Bone marrow (tissue), 2 donors: ENCODE measurements at regions not wholly inside any gene's neighbourhood (a gene's known extent, or its start where the extent isn't known, plus 50 kb on each side); places are given as distances from the start of the nearest gene placed in this dataset.
"Not testable (repeated sequence)": the region's sequence is repeated elsewhere in the genome, so short reads cannot be mapped to it uniquely, and the experiment has no call there.

Experiments
- DNase-seq, 2 donors: peaks; one replicate each; lab custom pipeline; 2025; lab: John Stamatoyannopoulos, UW

DNA sequence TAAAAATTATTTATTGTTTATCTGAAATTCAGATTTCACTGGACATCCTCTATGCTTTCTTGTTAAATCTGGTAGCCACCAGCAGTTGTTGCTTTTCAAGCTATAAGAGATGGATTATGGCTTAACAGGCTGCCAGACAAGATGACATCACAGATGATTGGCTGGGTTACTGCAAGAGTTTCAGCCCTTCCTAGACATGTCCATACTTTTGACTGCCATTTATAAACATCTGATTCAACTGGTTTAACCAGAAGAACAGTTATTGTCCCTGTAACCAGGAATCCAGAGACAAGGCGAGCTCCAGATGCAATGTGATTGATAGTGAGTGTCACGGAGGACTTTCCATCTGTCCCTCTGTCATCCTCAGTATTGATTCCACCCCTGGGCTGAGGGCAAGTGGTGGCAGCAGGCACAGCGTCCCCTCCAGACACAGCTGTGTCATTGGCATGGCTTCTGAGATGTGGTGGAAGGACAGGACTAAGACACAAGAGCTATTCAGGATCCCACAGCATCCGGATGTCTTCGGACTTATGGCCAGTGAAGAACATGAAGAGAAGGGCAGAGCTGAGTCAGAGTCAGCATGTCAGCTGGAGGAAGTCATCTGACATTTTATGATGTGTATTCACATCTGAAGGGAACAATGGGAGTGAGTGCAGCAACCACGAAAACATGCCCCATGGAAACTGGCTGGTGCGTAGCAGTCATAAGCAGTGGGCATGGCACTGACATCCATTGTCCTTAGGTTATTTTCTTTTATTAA lies 284.5 kb upstream of the CDYL start:
- DNase-seq, result no peak

DNA sequence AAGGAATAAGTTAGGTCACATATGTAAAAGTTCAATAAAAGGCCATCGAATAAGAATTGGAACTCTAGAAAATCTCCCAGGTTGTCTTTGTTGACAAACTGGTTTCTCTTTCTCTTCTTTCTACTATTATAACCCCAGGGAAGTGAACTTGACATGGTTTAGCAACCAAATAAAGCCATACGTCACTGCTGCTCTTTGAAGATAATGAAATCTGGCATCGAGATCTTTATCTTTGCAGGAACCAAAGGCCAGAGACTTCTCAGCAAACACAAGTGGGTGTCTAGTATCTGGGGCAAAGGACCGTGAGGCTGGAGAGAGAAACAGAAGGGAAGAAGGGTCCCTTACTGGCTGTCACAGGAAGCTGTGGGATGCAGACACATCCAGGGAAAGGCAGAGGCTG lies 286.7 kb upstream of the CDYL start:
- no peak for DNase-seq

DNA sequence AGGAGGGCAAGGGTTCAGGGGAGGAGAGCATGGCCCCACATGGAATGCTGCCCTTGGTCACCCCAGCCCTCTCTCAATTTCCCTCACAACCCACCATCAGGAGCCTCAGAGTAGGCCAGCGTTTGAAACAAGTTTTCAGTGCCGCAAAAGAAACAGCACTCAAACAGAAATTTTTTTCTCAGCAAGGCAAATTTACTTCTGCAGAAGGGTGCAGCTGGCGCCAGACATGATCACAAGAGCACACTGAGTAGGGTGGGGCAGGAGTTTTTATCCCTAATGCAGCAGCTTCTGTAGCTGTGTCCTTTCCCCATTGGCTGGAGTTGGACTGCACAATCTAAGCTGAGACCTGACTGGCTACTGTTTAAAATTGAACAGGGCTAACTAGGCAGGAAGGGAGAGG lies 287.8 kb upstream of the CDYL start:
- no peak for DNase-seq

DNA sequence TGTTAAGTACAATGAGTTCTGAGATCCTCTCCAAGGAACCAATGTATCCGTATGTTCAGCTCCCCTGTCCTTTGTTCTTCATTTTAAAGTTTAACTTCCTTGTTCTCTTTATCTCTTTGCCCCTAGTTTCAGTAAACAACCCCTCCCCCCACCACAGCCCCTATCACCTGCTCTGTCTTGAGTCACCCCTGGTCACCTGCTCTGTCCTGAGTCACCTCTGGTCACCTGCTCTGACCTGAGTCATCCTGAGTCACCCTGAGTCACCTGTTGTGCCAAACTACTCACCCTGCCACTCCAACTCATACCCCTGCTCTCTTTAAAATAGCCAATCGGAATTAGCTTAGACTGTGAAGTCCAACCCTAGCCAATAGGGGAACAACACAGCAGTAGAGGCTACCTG lies 288.7 kb upstream of the CDYL start:
- DNase-seq, result no peak

DNA sequence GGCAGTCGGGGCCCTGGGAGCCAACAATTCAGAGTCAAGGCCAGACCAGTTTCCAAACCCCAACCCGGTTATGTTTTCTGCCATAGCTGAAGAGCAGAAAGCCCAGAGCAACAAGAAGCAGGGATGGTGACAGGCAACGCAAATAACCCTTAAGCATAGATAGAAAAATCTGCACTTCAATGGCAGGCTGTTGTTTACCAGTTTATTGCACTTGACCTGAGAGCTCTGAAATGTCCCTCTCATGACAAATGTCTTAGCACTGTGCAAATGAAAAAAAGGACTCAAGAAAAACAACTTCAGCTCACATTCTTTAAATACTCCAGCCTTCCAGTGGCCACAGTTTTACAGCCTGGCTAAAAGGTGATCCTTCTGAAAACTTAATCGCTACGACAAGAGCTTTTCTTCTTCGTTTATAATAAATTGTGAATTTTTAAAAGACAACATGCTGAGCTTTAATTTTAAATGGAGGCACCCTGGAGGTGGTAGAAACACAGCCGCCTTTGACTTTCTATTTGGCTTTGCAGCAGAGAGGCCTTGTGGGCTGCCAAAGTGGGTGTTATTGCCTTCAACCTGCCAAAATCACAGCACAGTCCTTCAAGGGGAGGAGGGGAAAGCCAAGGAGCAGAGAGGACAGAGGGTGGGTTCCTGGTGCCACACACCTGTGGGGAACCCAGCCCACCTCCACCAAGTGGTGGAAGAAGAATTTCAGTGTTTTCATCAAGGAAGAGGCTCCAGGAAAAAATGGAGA lies 289.5 kb upstream of the CDYL start:
- no peak for DNase-seq

DNA sequence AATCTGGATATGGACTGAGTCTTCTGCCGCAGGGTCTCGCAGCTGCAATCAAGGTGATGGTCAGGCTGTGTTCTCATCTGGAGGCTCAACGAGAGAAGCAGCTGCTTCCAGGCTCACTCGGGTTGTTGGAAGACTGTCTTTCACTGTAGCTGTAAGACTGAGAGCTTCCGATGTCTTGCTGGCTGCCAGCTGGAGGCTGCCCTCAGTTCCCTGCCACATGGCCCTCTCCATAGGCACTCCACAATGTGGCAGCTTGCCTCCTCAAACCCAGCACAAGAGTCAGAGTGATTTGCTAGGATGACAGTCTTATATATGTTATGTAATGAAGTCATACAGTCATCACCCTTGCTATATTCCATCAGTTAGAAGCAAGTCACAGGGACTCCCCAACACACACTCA lies 290.5 kb upstream of the CDYL start:
- DNase-seq, result no peak

DNA sequence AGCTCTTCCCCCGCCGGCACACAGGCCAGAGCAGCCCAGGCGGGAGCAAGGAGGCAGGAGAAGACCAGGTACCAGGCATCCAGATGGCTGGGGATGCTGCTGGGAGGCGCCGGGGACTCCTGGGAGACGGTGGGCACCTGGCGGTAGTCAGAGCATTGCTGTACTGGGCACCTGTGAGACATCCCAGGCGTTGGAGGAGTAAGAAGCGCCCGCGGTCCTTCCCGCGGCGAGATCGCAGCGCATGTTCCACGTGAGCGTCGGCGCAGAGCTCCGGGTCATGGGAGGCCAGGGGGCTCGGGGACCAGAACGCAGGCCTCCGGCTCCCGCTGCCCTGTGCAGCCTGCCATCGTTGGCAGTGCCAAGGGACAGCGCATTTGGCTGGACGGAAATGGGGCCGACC lies 293.7 kb upstream of the CDYL start:
- no peak for DNase-seq

DNA sequence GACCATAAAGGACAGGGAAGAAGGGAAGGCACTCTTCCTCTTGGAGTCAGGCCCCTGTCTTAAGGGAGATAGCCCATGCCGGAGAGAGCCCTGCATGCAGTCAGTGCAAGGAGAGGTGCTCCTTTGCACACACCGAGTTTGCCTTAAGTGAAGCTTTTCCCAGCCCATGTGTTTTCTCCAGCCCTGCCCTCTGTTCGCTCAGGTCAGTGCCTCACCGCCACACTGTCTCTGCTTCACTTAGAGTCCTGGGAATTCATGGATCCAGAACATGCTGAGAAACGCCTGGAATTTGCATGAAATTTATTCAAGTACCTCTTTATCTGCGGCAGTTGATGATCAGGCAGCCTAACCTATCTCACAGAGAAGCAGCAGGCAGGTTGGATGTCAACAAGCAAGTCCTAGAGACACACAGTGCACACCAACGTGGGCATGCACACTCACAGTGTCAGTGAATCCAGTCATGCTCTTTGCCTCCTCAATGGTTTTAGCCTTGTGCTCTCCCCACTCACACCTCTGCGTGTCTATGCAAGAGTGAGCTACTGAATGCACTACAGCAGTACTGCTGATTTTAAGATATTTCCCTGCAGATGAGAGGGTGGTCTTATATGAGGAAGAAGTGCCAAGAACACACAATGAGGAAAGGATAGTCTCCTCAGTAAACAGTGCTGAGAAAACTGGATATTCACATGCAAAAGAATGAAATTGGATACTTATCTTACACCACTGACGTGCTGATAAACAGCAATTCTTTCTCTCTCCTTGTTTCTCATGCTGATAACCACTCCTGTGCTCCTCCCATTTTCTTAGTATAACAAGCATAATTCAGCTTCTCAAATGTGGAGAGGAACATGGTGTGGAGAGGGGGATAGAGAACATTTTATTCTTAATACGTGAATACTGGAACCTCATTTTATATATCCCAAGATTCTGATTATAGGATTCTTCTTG lies 295.1 kb upstream of the CDYL start:
- no peak for DNase-seq

DNA sequence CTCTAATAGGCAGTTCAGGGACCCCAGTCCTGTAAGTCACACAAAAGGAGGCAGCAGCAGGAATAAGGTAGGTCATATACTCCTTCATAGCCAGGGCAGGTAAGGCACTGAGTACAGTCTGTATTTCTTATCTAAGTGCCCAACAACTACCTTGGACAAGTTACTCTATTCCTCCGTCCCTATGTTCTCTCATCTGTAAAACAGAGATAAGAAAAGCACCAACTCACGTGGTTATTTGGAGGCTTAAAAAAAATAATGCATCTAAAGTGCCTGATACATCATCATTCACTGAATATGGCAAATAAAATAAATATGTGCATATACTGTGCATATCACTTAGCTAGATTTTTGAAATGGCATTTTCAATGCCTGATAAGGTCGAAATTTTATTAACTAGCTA lies 298.1 kb upstream of the CDYL start:
- no peak for DNase-seq

DNA sequence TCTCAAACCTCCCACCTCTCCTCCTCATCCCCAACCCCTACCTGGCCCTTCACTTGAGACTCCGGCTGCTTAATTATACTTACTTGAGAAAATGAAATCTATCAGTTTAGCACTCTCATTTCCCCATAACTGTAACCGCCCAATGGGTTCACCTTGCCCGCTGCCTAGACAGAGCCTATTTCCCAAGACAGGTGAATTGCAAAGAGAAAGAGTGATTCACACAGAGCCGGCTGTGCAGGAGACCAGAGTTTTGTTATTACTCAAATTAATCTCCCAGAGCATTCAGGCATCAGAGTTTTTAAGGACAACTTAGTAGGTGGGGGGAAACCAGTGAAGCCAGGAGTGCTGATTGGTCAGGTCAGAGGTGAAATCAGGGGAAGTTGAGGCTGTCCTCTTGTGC lies 301.4 kb upstream of the CDYL start:
- DNase-seq, result no peak

DNA sequence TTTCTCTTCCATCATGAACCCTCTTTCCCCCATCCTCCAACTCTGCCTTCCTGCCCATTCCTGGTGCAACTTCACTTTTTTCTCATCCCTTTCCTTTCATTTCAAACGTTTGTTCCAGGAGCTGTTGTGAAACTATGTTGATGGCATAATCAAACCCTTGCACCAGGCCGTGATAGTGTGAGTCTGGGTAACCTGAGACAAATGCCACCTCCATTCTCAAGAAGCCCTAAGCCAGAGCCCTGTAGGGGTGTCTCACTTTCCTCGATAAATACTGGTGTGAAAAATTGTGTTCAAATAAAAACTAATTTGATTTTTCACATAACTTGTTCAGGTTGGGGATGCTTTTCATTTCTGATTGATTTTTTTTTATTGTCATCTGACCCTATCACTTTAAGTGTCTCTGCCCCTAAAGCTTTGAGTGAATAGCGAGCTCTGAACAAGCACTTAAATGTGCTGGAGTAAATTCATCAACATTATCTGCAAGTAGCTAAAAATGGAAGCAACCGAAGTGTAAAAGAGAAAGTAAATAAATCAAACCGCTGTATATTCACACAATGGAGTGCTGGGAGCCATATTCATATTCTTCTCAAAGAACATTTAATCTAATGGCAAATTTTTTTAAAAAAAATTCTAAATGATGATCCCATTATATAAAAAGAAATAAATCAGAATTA lies 303.1 kb upstream of the CDYL start:
- DNase-seq, result no peak

DNA sequence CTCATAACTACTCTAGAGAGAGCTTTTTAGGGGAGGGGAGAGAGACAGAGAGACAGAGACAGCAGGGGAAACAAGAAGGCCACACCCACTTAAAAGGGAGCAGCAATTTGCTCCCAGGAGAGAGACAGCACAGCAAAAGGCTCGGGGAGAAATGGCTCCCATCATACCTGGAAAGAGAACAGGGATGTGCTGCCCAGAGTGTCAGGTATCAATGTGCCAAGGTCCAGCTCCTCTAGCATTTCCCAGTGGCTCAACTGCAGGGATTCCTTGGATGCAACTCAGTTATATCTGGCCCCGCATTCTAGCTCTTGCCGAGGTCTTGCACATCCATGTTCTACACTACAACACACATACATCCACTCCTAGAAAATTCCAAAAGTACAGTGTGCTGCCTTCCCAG lies 304.0 kb upstream of the CDYL start:
- no peak for DNase-seq

DNA sequence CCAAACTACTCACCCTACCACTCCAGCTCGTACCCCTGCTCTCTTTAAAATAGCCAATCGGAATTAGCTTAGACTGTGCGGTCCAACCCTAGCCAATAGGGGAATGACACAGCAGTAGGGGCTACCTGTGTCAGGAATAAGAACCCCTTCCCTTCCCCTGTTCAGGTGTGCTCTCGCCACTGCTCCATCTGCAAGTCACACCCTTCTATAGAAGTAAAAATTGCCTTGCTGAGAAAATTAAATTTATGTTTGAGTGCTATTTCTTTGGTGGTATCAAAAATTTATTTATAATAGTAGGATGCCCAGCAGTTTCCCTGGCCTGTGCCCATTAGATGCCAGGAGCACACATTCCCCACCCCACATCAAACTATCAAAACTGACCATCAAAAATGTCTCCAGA lies 304.7 kb upstream of the CDYL start:
- not testable (repeated sequence) for DNase-seq

DNA sequence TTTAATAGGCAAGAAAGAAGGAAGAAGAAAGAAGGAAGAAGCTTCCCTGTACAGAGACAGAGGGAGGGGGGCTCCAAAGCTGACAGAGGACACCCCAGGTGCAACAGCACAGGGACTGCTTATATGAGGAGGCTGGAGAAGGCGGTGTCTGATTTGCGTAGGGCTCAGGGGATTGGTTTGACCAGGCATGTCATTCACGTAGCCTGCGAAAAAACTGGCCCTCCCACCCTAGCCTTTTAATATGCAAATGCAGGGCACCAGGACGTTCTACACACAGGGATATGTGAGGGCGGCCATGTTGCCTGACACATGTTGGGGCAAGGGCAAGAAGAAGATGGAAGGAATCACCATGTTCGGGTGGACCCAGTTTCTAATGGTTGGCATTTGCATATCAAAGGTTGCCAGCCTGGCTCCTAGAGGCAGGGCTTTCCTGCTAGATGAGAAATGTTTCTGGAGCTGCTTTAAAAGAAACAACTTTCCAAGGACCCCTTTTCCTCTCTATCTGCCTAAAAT lies 305.4 kb upstream of the CDYL start:
- DNase-seq, result no peak

DNA sequence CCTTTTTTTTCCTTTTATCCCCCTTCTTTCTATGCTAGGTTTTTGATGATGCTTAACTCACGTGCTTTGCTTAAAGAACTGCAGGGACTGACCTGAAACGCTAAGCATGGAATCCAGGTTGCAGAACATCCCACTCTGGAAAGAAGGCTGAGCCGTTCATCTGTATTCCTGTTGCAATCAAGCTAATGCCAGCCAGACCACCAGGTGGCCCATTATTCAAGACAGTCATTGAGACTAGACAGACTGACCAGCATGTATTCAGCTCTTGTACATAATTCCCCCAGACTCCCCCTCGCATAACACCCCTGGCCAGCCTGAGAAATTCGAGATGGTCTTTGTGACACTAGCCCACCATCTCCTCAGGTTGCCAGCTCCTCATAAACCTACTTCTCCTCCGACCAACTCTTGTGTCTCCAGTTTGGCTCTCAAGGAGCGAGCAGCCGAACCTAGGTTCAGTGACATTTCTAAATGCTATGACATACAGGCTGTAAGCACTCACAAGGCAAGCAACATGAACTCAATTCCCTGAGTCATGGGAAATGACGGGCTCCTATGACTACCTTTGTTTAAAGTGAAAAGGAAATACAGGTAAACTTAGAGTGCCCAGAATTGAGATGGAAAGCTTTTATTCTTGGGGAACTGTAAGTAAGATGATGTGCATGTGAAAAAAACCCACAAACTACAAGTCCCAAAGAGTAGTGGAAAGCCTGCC lies 309.3 kb upstream of the CDYL start:
- no peak for DNase-seq

DNA sequence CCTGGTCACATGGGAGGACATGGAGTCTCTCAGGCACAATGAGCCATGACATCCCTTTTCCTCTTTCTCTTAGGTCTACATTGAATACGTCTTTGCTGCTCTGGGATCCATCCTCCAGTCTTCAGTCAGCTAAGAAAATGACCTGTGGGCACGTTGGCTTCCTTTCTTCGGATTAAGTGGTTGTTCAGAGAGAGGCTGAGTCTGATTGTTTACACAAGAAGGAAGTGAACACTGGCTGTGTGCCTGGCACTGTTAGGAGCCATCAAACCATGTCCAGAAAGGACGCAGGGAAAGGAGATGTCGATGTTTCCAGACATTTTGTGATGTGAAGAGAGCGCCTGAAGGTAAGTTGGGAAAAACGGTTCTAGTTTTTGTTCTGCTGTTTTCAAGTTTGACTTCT lies 309.9 kb upstream of the CDYL start:
- DNase-seq, result no peak

DNA sequence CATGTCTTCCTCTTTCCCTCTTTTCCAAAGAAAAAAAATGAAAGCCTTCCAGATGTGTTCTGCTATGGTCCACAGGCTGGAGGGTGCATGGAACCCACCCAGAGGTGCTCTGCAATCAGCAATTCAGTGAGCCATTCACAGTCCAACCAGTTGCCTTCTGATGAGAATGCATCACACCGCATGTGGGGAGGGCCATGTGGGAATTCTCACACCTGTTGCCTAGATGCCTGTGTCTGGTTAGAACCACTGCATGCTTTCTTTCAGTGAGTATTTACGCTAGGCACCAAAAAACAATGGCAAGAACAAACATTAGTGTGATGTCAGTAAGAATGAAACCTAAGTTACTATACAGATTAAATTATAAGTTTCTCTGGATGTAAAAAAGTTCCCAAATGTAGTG lies 311.6 kb upstream of the CDYL start:
- no peak for DNase-seq

DNA sequence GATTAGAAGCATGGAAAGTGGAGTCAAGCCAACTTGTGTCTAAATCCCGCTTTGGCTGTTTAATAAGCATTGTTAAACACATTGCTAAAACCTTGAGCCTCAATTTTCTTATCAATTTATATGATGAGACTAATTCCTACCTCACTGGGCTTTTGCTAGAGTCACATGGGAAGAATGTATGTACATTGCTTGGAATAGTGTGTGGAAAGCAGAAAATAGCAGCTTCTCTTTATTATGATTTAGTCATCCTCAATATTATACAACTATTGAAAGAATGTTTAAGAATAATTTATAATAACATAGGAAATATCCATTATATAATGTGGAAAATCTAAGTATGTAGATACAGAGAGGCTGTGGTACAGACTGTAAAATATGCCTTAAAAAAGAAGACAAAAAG lies 313.0 kb upstream of the CDYL start:
- DNase-seq, result no peak

DNA sequence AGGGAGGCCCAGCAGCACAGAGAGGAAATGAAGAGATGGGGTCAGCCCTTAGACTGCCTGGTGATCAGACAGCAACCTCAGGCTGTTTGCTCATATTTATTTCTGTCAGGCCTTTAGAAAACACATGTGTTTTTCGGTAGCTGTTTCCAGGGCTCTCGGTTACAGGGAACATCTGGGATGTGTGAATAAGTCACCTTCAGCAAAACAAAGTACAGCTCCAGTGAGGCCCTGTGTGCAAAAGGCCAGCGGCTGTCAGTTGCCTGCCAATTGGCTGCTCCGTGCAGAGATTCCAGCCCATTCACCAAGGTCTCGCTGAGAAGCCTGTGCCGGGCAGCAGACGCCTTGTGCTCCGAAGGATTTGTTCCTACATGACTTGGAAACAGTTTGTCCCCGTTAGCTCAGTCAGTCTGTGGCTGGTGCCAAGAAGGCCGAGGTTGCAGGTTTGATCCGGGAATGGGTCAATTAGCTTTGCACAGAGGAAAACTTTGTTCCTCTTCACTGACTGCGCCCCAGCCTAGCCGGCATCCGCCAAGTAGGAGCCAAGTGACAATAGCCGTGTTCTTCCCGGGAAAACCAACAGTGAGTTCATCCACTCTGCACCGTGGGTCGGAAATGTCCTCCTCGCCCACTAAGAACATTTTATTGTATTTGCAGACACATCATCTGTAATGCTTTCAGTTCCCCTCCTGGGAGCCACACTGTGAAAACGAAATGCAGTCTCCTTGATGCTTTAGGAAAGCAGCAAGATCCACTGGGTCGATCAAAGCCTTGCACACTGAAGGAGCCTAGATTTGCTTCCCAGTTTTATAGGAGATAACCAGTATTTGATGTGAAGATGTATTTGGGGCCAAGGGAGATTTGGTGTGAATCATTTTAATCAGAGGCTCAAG lies 315.4 kb upstream of the CDYL start:
- DNase-seq, result no peak

DNA sequence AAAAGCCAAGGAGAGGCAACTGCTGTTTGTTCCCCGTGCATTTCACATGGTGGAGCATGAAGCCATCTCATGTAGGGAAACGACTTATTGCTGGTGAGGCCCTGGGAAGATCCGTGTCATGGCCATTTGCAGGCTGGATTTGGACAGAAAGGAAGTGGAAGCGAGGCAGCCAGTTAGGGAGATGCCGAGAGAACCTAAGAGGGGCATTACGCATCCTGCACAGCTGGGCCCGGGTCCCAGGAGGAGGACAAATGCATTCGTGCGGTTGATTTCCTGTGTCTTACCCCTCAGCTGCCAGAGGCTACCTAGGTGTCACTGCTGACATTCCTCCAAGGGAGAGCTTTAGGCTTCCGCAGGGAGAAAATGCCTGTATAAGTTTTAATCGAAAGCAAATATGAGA lies 316.2 kb upstream of the CDYL start:
- DNase-seq, result no peak
